NCI-H1417 (cell line): ENCODE measurements at regions not wholly inside any gene's neighbourhood (a gene's known extent, or its start where the extent isn't known, plus 50 kb on each side); places are given as distances from the start of the nearest gene placed in this dataset.
A peak's percentile ranks its signal among the peaks of the same experiment; 100 is the strongest.

ENCODE experiments used
- DNase-seq, 3 experiments: peaks; one replicate each; lab custom pipeline; 2025; lab: John Stamatoyannopoulos, UW

DNA sequence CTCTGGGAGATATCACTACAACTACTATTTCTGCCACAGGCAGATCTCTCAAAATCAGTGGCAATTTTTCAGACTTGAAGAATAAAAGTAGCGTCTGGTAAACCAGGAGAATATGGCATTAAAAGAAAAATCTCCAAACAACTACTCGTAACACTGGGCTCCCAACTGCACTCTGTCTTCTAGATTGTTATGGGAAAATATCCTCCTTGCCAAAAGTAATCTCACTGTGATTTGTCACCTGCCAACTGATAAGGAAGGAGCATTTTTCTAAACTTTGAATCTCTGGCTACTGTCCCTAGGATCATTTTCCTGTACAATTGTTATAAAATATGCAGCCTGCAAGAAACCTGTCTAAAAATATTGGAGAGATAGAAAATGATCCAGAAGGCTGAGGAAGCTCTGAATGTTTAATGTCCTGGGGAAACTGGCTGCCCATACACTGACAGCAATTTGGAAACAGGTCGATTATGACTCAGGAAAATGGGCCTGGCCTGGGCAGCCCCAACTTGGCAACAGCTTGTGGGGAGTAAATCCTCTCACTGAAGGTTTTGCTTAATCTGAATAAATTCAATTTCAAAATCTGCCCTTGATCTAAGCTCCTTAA is 90.5 kb upstream of the DBX1 start:
- DNase-seq = no peak

DNA sequence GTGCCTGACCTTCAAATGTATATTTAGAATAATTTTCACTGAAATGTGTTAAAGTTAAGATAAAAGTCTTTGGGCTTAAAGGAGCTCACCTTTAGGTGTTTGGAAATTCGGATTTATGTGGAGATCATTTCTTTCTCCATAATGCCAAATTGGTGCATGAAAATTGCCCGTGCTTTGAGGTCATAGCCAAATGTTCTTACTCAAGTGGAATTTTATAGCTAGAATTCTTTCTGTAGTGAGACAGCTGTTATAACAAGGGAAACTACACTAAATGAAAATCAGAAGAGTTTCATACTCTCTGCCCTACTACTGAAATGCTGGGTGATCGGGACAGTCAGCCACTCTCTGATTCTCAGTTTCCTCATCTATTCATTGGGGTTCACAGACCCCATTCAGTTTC is 89.5 kb upstream of the DBX1 start:
- no peak for DNase-seq

DNA sequence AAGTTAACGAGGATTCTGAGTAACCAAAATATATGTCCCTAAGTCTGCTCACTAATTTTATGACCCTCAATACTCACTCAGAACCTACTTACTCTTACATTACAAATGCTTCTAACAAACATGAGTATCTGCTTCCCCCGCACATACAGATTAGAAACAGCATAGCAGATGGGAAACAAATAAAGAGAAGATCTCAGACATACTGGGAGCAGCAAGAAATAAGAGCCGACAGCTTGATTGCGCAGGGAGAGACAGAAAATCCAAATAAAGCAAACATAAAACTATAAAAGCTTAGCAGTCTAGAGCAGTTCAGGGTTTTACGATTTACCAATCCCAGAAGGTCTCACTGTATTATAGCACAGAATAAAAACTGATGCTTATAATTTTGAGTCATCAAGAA is 89.1 kb upstream of the DBX1 start:
- DNase-seq = peak in 1 of 3 experiments; percentile 27

GRCh38 chr11:20248871-20249270 is 88.6 kb upstream of the DBX1 start:
- DNase-seq = no peak

- DNase-seq = peak in 2 of 3 experiments; percentile 30 to 73
These were observed 88.0 kb upstream of the DBX1 start for GRCh38 chr11:20248121-20248772.

- DNase-seq = no peak
These were observed 87.3 kb upstream of the DBX1 start for GRCh38 chr11:20247591-20248007.

- DNase-seq = no peak
These were observed 83.7 kb upstream of the DBX1 start for GRCh38 chr11:20243974-20244373.

GRCh38 chr11:20238712-20239111 is 78.4 kb upstream of the DBX1 start:
- no peak for DNase-seq

DNA sequence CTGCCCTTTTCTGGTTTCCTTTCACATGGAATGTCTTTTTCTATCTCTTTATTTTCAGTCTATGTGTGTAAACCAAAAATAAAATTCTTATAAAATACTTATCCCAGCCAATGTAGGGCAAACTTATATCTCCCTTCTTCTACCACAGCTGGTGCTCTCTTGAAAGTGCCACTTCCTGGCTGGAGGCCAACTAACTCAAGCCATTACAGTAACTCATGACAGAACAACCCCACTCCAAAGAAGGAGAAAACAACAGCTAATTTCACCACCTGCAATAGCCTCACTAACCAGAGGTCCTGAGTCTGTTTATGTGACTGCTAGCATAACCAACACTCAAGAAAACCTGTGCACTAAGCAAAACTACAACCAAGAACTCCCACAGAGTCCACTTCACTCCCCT is 74.9 kb upstream of the DBX1 start:
- DNase-seq = peak in 1 of 3 experiments; percentile 54

DNA sequence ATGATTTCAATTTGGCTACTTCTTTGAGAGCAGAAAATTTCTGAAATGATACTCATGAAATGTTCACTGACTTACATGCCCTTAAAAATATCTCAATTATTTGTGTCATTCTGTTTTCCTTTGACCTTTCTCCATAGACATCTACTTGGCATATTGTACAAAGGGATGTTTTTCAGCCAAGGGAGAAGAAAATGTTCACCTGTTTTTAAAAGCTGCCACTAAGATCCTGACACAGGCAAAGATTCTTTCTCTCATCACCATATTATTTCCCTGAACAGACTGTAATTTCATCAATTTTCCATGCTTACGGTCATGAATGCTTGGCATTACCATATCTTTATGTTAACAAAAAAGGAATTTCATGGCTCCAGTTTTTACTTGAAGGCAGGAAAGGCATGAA is 67.4 kb upstream of the DBX1 start:
- DNase-seq = no peak

DNA sequence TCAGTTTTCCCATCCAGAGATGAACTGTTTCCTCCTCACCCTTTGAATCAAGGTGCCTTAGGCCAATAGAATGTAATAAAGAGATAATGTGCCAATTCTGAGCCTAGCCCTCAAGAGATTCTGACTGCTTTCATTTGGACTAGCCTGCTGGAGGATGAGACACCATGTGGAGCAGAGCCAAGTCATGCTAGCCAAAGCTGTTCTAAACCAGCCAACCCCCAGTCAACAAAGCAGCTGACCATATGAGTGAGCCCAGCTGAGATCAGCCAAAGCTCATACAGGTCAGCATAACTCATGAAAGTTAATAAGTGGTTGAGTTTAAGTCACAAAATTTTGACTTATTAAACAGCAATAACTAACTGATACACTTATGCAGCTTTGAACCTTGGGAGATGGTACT is 66.7 kb upstream of the DBX1 start:
- no peak for DNase-seq

- peak in 1 of 3 experiments; percentile 31 for DNase-seq
These were observed 61.3 kb upstream of the DBX1 start for GRCh38 chr11:20221566-20221965.

- DNase-seq = peak in 2 of 3 experiments; percentile 33 to 40
These were observed 53.5 kb upstream of the DBX1 start for GRCh38 chr11:20213790-20214189.

- no peak for DNase-seq
These were observed 51.4 kb upstream of the DBX1 start for GRCh38 chr11:20211691-20212090.
